ENCODE measurements at regions not wholly inside any gene's neighbourhood (a gene's known extent, or its start where the extent isn't known, plus 50 kb on each side); places are given as distances from the start of the nearest gene placed in this dataset.
"Not testable (repeated sequence)": the region's sequence is repeated elsewhere in the genome, so short reads cannot be mapped to it uniquely, and the experiment has no call there.

DNA sequence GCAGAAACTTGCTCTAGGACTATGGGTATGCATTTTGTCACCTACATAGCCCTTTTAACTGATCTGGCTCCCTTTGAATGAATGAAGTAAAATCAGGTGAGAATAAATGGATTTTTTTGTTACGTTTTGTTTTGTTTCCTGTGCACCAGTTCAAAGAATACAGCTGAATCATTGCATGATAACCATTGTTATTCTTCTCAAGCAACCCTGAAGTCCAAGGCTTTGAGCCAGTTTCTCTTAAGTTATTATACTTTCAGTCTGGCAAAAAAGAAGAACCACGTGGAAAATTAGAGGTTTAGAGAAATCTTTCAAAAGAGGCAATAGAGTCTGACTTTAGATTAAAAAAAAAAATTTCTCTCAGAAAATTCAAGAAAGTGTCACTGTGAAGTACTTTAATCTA lies 398.6 kb upstream of the TECRL start:
- DNase-seq, result no peak

DNA sequence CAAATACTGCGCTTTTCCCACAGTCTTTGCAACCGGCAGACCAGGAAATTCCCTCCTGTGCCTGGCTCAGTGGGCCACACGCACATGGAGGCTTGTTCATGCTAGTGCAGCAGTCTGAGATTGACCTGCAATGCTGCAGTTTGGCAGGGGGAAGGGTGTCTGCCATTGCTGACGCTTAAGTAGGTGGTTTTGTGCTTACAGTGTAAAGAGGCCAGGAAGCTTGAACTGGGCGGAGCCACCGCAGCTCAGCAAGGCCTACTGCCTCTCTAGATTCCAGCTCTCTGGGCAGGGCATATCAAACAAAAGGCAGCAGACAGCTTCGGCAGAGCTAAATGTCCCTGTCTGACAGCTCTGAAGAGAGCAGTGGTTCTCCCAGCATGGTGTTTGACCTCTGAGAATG lies 390.5 kb upstream of the TECRL start:
- no peak for DNase-seq

DNA sequence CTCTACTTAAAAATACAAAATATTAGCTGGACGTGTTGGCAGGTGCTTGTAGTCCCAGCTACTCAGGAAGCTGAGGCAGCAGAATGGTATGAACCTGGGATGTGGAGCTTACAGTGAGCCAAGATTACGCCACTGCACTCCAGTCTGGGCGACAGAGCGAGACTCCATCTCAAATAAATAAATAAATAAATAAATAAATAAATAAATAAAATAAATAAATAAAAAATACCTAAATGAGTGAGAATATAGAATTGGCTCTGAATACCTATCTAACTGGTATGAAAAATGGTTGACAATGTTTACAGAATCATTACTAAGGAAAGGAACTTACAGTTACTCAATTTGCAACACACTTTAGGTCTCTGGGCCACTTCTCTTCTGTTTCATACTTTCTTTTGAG lies 389.6 kb upstream of the TECRL start:
- DNase-seq, result not testable (repeated sequence)

DNA sequence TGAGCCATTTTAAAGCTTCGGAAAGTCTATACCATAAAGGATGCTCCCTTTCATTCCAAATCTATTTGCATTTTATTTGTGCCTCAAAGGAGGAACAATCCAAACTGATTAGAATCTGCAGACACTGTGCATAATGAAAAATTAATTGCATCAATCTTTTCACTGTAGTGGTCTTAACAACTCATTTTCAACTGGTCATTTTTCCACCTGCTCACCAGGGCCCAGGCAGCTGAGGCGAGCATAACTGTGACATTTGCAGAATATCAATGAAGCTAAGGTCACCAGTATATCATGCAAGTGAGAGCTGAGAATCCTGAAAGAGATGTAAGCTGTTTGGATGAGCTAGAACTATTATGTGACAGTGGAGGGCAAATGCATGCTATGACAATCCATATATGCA lies 387.3 kb upstream of the TECRL start:
- DNase-seq, result no peak

DNA sequence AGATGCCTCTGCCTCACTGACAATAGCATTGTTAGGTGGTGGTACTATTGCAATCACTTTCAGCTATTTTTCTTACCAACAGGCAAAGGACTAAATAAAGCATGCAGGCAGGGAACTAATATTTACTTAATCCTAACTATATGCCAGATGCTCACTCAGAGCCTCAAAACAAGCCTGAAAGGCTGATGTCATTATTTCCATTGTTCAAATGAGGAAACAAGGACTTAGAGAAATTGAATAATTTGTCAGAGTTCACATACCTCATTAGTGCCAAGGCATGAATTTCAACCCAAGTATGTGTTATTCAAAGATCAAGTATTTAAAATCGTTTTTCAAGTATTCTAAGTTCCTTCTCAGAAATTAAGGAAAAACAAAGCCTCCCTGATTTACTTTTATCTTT lies 374.9 kb upstream of the TECRL start:
- no peak for DNase-seq

DNA sequence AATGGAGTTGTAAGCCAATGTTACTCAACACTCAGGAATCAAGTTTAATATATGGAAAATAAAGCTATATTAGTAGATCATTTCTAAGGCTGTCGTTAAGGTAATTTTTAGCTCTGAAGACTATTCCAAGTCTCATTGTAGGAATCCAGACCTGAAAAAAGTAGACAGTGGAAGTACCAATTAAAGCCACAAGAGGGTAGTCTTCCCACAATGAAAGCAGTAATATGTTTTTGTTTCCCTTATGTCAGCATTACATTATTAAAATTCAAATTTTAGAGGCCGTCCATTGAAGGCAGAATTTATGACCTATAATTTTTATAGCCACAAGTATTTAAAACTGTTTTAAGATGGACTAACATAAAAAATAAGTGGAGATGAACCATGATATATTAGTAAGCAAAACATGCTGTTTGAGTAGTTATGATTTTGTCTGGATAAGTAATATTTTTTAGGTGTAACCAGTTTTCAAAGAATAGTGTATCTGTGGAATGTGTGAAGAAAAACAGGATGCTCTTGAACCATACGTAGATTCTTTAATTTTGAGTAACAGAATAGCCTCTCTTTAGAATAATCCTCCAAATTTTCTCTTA lies 372.6 kb upstream of the TECRL start:
- no peak for DNase-seq

DNA sequence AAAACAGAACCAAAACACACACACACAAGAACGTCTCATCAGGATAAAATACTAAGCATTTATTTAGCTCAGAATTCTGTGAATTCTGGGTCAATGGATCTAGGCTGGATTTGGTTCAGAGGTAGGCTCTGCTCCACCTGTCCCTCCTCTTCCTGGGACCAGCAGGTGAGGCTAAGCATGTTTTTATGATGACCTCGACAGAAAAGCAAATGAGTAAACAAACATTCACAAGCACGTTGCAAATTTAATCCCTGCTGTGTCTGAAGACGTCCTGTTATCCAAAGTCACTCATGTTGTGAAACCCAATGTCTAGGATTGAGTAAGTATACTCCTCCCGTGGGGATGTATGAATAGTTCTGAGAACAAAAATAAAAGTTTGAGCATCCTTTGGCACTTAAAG lies 371.4 kb upstream of the TECRL start:
- no peak for DNase-seq

DNA sequence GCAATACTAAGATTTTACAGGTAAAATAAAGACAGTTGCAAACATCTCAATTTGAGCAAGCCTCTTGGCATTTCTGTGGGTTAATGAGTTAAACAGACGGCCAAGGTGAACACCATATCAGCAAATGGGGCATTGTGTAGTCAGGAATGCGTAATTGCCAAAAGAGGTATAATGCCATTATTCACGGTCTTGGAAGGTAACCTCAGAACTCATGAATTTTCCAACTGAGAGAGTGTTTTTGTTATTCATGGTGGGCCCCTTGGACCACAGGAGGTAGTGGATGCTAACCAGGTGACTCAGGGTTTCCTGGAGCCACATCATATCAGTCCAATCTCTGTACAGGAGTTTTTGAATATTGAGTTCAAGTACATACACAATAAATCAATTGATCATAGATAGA lies 368.0 kb upstream of the TECRL start:
- DNase-seq, result no peak

DNA sequence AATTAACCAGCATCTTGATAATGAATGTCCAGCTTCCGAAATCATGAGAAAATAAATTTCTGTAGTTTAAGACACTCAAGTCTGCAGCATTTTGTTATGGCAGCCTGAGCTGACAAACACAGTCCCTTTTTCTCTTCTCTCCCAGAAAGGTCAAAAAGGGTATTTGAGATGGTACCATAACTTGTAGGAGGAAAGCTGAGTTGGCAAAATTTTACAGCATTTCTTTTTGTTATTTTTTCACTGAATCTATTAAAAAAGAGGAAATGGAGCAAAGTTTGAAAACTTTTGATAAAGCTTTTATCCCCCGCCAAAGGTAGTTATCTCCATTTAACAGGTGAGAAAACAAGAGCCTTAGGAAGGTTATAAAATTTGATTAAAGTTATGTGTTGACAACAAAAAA lies 367.6 kb upstream of the TECRL start:
- no peak for DNase-seq

DNA sequence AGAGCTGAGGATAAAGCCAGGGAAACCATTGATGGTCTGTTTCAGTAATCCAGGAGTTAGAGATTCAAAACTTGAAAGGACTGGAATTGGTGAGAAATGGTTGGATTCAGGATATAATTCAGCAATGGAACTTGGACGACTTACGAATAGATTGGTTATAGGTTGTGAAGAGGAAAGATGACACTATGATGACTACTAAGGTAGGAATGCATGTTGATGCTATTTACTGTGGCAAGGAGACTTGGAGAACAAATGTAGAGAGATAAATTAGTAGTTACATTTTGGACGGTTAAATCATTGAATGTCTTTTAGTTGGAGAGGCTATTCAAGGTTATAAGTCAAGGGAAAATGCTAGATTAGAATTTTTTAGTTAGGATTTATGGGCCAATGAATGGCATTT lies 365.4 kb upstream of the TECRL start:
- no peak for DNase-seq

DNA sequence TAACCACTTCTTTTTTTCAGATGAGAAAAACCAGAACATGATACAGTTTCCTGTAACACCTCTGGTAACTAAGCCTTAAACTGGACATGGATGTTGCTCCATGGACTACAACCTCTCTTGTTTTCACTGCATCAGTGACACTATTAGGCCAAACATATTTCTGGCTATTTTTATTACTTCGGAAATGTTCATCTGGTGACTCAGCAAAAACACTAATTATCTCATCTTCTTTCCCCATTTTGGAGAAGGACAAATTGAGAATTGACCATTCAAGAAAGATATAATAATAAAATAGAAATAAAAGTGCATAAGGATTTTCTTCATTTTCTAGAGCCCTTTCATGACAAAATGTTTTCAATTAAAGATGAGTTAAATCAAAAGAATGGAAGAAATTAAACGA lies 361.9 kb upstream of the TECRL start:
- DNase-seq, result no peak

DNA sequence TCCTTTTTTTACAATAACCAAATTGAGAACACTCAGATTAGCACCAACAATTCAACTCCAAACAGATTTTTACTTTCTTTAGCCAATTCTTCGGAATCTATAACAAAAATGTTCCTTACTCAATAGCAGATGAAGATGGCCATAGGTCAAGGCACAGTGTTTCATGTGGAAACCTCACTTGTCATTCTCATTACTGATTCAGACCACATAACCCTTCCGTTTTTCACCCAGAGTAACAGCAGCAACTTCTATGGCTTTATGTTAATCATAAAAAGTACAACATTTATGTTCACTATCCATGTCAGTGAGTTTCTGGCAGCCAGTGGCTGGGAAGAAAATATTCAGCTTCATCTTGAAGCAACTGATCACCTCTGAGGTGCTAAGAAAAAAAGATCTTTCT lies 358.3 kb upstream of the TECRL start:
- DNase-seq, result no peak

DNA sequence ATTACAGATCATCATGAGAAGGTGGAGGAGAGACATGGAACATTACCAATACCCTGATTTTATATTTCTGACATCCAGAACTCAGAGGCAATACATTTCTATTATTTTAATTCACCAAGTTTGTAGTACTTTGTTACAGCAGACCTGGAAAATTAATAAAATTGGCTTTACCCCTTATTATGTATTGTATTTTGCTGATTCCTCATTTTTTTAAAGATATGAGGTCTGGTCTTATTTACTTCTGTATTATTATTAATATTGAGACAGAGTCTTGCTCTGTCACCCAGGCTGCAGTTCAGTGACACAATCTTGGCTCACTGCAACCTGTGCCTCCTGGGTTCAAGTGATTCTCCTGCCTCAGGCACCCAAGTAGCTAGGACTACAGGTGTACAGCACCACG lies 357.3 kb upstream of the TECRL start:
- no peak for DNase-seq

DNA sequence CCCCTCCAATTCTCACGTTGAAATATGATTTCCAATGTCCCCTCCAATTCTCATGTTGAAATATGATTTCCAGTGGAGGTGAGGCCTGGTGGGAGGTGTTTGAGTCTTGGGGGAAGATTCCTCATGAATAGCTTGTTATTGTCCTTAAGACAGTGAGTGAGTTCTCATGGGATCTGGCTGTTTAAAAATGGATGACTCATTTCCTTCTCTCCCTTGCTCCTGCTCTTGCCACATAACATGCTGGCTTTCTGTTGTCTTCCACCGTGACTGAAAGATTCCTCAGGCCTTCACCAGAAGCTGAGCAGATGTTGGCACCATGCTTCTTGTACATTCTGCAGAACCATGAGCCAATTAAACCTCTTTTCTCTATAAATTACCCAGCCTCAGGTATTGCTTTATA lies 346.8 kb upstream of the TECRL start:
- no peak for DNase-seq

DNA sequence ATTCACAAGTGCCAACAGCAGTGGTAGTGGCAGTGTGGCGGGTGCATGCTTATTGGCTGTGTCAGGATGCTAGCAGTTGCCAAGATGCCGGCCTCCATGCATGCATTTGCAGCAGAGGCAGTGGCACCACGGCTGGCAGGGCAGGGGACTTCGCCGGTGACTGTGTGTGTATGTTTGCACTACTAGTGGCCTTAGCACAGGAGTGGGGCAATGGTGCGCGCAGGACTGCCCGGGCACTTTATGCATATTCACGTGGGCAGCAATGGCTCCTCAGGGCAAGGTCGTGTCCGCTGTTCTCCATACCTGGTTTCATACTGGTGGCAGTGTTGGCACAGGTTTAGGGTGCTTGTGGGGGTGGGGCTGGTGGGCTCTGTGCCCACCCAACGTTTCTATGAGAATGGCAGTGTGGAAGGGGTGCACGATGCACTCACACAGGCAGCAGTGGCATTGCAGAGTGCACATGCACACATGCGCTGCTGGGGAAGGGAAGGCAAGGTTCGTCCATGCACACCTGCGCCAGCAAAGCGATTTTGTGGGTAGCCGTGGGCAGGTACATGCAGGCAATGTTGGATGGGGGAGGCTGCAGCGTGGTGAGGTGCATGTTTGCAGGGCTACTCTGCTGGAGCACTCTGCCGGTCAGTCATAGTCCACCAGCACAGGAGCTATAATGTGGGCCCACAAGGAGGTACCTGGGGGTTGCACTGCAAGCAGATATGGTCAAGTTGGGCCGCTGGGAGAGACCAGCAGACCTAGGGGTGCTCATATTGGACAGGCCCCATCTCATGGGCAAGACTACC lies 338.9 kb upstream of the TECRL start:
- DNase-seq, result no peak

DNA sequence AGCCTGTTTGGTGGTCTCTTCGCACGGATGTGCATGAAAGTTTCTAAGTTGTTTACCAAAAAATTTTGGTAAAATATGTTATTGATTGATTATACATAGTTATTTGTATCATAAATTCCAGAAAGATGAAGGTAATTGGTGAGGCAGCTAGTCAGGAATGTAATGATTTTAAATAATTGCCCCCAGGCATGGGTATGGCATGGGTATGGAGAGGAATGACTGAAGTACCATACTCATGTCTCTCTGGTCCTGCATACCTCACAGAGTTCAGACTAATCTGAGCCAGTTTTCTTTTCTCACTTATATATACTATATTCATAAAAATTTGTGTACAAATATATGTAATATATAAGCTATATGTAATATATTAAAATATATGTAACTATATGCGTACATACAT lies 329.0 kb upstream of the TECRL start:
- no peak for DNase-seq

DNA sequence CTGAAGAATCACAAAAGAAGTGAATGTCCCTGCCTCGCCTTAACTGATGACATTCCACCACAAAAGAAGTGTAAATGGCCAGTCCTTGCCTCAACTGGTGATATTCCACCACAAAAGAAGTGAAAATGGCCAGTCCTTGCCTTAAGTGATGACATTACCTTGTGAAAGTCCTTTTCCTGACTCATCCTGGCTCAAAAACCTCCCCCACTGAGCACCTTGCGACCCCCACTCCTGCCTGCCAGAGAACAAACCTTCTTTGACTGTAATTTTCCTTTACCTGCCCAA lies 328.5 kb upstream of the TECRL start:
- DNase-seq, result not testable (repeated sequence)

DNA sequence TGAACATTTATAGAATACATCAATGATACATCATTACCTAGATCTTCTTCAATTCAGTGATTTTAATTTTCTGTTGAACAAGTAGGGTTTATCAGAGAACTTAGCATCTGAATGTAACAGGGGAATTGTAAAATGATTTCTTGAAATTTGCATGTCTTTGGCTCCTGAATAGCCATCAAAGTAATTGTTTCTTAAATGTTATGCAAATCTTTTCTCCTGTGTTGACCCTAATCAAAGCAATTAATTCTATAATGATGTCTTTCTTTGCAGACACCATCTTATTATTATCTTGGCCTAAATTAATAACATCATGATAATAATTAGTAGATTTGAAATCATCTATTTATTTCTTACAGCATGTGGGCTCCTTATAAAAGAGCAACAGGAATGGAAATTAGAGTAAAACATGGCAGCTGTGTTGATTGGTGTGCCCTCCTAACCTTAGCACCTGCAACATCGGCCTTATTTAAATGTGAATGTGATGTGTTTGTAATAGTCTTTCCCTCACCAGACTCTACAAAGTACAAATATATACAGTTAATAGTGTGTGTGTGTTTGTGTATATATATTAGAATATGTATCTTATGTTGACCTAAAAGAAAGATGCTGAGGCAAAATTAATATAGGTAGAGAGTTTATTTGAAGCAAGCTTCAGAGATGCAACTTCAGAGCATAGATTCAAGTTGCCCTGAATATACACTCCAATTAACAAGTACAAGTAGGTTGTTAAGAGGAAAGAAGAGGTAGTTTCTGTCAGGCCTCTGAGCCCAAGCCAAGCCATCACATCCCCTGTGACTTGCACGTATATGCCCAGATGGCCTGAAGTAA lies 328.0 kb upstream of the TECRL start:
- no peak for DNase-seq

DNA sequence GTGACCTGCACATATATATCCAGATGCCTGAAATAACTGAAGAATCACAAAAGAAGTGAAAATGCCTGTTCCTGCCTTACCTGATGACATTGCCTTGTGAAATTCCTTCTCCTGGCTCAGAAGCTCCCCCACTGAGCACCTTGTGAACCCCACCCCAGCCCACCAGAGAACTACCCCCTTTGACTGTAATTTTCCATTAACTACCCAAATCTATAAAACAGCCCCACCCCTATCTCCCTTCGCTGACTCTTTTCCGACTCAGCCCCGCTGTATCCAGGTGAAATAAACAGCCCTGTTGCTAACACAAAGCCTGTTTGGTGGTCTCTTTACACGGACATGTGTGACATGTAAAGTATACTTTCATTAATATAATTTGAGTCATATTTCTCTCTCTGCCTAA lies 320.3 kb upstream of the TECRL start:
- no peak for DNase-seq

DNA sequence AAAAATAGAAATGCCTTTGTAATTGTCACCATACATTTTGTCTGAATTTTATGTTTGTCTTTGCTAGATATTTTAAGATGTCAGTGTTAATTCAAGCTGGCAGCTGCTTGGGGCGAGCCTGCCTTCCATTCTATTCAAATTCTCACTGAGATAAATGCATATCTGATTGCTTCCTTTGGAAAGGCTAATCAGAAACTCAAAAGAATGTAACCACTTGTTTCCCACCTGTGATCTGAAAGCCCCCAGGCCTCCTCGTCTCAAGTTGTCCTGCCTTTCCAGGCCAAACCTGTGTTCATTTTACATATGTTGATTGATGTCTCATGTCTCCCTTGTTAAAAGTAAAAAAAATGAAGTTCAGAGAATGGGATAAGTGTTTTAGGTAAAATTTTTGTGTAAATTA lies 318.7 kb upstream of the TECRL start:
- DNase-seq, result no peak

DNA sequence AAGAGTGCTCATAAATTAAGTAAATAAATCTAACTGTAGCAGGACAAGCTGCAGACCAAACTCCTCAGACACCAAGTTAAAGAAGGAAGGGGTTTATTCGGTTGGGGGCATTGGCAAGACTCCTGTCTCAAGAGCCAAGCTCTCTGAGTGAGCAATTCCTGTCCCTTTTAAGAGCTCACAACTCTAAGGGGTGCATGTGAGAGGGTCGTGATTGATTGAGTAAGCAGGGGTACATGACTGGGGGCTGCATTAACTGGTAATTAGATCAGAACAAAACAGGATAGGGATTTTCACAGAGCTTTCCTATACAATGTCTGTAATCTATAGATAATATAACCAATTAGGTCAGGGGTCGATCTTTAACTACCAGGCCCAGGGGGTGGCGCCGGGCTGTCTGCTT lies 318.1 kb upstream of the TECRL start:
- not testable (repeated sequence) for DNase-seq

DNA sequence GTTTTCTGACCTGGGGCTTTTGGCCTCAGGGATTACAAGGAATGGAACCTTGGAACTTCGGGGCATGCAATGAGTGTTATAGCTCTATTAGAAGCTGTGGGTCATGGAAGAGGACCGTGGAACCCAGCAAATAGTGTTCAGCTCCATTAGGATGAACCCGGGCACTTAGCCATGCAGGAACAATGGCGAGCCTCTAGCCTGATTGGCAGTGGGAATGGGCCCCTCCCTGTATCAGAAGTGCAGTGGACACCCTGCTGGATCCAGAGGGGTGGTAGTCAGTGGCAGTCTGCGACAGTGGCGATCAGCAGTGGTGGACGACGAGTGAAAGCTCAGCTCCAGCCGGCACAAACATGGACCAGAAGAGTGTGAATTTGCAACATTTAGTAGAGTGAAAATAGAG lies 315.4 kb upstream of the TECRL start:
- no peak for DNase-seq

DNA sequence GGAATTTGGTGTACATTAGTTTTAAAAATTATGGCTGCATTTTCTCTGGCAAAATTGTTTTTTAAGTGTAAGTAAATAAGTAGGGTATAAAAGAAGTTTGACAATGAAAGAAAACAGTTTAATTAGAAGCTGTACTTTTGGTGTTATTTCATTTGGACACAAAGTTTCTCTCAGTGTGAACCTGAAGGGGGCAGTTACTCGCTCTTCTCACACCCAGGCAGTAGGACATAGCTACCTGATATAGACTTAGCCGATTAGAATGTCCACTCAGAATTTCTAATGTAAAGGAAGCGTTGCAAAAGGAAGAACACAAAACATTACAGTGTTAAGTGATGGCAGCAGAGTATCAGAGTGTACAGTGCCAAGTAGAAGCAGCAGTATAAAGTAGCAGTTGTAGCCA lies 311.9 kb upstream of the TECRL start:
- DNase-seq, result no peak

DNA sequence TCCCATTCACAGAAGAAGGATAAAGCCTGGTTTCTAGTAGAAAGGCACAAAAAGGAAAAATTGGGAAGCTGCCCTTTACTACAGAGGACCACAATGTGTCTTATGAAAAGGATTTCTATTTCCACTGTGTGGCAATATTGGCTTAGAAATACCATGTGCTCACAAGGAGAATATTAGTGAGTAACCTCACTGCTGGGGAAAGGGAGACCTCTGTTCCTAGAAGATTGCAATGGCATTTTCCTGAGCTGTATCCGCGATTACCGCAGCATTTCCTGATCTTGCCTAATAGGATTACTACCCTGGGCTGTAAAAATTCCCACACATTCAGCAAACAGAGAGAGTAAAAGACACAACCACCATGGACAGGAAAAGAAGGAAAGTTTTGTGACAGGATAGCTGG lies 308.8 kb upstream of the TECRL start:
- no peak for DNase-seq

DNA sequence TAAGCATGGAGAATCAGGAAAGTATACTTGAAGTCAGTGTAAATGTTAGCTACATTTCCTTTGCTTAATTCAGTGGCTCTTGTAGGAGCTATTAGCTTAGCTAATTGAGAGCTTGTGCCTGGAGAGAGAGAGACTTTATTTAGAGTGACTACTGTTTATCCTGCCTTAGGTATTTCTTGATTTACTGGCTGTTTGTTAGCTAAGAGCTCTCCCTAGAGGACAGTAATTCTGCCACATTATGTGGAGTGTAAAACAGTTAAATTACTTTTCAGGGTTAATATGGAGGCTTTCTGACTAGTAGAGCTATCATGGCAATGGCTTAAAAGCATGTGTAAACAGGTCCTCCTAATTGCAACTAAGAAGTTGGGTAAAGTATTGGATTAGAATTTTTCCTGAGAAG lies 306.5 kb upstream of the TECRL start:
- DNase-seq, result no peak

Measured in stimulated activated CD4-positive, alpha-beta T cell treated with anti-CD3 and anti-CD28 coated beads, Interleukin-4, amount 100 ng/mL, for 24 hours (primary cell).